Hepatocyte (in vitro differentiated cells): ENCODE measurements at regions not wholly inside any gene's neighbourhood (a gene's known extent, or its start where the extent isn't known, plus 50 kb on each side); places are given as distances from the start of the nearest gene placed in this dataset.

Experiments used
- DNase-seq: peaks from one replicate; pipeline ENCODE4 v3.0.0-alpha.2; 2016; ENCODE audit warnings: low spot score
- H2AFZ ChIP-seq: fragments of 200-600 bp; sonication (generic); 2 replicates; pipeline ENCODE4 v1.6.0; 2016; ENCODE audit warnings: antibody characterized with exemption, mild to moderate bottlenecking
- H3K27ac ChIP-seq: fragments of 200-600 bp; sonication (generic); 2 replicates; pipeline ENCODE4 v1.5.1; 2016; ENCODE audit warnings: mild to moderate bottlenecking
- H3K27me3 ChIP-seq: fragments of 200-600 bp; sonication (generic); 2 replicates; pipeline ENCODE4 v1.6.1; 2016
- H3K36me3 ChIP-seq: fragments of 200-600 bp; sonication (generic); replicated peaks from 2 replicates; pipeline ENCODE4 v1.5.1; 2016; ENCODE audit warnings: low read depth; ENCODE audit not compliant: insufficient read depth
- H3K4me1 ChIP-seq: fragments of 200-600 bp; sonication (generic); 2 replicates; pipeline ENCODE4 v1.5.1; 2016; ENCODE audit warnings: mild to moderate bottlenecking, moderate library complexity; ENCODE audit not compliant: insufficient read depth
- H3K4me2 ChIP-seq: fragments of 200-600 bp; sonication (generic); 2 replicates; pipeline ENCODE4 v1.6.0; 2016
- H3K4me3 ChIP-seq: fragments of 200-600 bp; sonication (generic); 2 replicates; pipeline ENCODE4 v1.5.1; 2016; ENCODE audit warnings: mild to moderate bottlenecking
- H3K79me2 ChIP-seq: fragments of 200-600 bp; sonication (generic); 2 replicates; pipeline ENCODE4 v1.6.0; 2017; ENCODE audit warnings: mild to moderate bottlenecking
- H3K9me2 ChIP-seq: fragments of 200-600 bp; sonication (generic); replicated peaks from 2 replicates; pipeline ENCODE4 v1.6.0; 2017; ENCODE audit warnings: mild to moderate bottlenecking; ENCODE audit not compliant: insufficient read depth
- H3K9me3 ChIP-seq: fragments of 200-600 bp; sonication (generic); 2 replicates; pipeline ENCODE4 v1.5.1; 2016; ENCODE audit warnings: low read depth, mild to moderate bottlenecking
- H4K20me1 ChIP-seq: fragments of 200-600 bp; sonication (generic); 2 replicates; pipeline ENCODE4 v1.6.0; 2016; ENCODE audit warnings: mild to moderate bottlenecking; ENCODE audit not compliant: insufficient read depth, poor library complexity, severe bottlenecking
- EZH2 ChIP-seq: fragments of 200-600 bp; sonication (generic); IDR thresholded peaks from 2 replicates; pipeline ENCODE4 v1.6.1; 2016; ENCODE audit warnings: antibody characterized with exemption, mild to moderate bottlenecking, borderline replicate concordance
- EZH2phosphoT487 ChIP-seq: fragments of 200-600 bp; sonication (generic); IDR thresholded peaks from one replicate; pipeline ENCODE4 v1.6.1; 2018; ENCODE audit warnings: antibody characterized with exemption, mild to moderate bottlenecking, low read depth, moderate library complexity; ENCODE audit not compliant: unreplicated experiment, severe bottlenecking
- WGBS: methylation state at CpG from one replicate; pipeline ENCODE4 v1.1.6; 2016; ENCODE audit warnings: low lambda C conversion rate; ENCODE audit errors: missing lambda C conversion rate; 5-methylcytosine and 5-hydroxymethylcytosine counted together
- TF ChIP-seq, protein P1 (sequence below): fragments of 200-600 bp; sonication (generic); IDR thresholded peaks from 2 replicates; pipeline ENCODE4 v1.5.1; 2016; ENCODE audit warnings: antibody characterized with exemption, mild to moderate bottlenecking; ENCODE audit not compliant: poor library complexity

DNA sequence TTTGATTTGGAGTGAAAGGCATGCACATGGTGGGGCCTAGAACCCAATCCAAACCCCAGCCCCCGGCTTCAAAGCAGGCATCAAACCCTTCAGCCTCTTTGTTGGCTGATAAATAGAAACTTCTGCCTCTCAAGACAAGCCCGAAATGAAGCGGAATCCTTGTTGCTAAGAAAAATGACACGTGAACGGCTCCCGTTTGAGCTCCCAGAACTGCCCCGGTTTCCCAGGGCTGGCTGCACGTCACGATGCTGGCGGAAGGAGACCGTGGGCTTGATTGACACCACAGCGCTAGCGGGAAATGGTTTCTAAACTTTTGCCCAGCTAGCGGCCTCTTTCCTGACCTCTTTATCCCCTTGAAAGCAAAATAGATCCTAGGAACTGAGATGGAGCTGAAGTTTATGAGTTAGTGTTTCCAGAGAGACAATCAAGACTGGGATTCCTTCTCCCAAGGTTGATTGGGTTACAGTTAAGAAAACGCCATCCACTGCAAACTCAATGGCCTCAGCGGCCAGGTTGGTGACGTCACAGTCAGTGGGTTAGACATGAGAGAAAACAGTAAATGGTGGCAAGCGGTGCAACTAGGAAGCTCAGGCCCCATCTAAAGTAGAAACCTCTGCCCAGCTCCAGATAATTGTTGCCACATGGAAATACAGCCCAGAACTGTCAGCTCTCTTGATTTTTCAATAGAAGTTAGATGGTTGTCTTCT lies 117.0 kb downstream of the ANKRD60 start:
- H2AFZ ChIP-seq = no peak overlapping the region
- H3K4me3 ChIP-seq = no peak overlapping the region
- H3K36me3 ChIP-seq = no peaks in the 10 kb centered on the region
- no peaks in the 10 kb centered on the region for H3K9me2 ChIP-seq
- no peaks in the 10 kb centered on the region for H3K4me1 ChIP-seq
- H3K27ac ChIP-seq = no peak overlapping the region
- no peak for DNase-seq
- TF ChIP-seq, protein P1, sequence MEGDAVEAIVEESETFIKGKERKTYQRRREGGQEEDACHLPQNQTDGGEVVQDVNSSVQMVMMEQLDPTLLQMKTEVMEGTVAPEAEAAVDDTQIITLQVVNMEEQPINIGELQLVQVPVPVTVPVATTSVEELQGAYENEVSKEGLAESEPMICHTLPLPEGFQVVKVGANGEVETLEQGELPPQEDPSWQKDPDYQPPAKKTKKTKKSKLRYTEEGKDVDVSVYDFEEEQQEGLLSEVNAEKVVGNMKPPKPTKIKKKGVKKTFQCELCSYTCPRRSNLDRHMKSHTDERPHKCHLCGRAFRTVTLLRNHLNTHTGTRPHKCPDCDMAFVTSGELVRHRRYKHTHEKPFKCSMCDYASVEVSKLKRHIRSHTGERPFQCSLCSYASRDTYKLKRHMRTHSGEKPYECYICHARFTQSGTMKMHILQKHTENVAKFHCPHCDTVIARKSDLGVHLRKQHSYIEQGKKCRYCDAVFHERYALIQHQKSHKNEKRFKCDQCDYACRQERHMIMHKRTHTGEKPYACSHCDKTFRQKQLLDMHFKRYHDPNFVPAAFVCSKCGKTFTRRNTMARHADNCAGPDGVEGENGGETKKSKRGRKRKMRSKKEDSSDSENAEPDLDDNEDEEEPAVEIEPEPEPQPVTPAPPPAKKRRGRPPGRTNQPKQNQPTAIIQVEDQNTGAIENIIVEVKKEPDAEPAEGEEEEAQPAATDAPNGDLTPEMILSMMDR = no peak
- no peak for TF ChIP-seq EZH2
- no peak for TF ChIP-seq EZH2phosphoT487
- H3K4me2 ChIP-seq = no peak overlapping the region
- 93% methylated on average over 18 of the region's 18 CpGs for WGBS
- H4K20me1 ChIP-seq = no peaks in the 10 kb centered on the region
- no peaks in the 10 kb centered on the region for H3K79me2 ChIP-seq
- H3K9me3 ChIP-seq = no peaks in the 10 kb centered on the region
- no peaks in the 10 kb centered on the region for H3K27me3 ChIP-seq

- Histone ChIP-seq H3K27ac (no peak overlapping the region), H3K27me3 (no peaks in the 10 kb centered on the region), H3K79me2 (no peaks in the 10 kb centered on the region), H3K4me3 (no peak overlapping the region), H3K9me2 (no peaks in the 10 kb centered on the region), H3K4me2 (no peak overlapping the region), H4K20me1 (no peaks in the 10 kb centered on the region), H3K36me3 (no peaks in the 10 kb centered on the region), H2AFZ (no peak overlapping the region), H3K9me3 (no peaks in the 10 kb centered on the region), H3K4me1 (no peaks in the 10 kb centered on the region)
- no peak for TF ChIP-seq EZH2phosphoT487
- no peak for TF ChIP-seq EZH2
- TF ChIP-seq, protein P1 = no peak
- WGBS = 95% methylated on average over 3 of the region's 3 CpGs
- DNase-seq = no peak
These were observed 118.4 kb downstream of the ANKRD60 start for GRCh38 chr20:58109918-58110635.

DNA sequence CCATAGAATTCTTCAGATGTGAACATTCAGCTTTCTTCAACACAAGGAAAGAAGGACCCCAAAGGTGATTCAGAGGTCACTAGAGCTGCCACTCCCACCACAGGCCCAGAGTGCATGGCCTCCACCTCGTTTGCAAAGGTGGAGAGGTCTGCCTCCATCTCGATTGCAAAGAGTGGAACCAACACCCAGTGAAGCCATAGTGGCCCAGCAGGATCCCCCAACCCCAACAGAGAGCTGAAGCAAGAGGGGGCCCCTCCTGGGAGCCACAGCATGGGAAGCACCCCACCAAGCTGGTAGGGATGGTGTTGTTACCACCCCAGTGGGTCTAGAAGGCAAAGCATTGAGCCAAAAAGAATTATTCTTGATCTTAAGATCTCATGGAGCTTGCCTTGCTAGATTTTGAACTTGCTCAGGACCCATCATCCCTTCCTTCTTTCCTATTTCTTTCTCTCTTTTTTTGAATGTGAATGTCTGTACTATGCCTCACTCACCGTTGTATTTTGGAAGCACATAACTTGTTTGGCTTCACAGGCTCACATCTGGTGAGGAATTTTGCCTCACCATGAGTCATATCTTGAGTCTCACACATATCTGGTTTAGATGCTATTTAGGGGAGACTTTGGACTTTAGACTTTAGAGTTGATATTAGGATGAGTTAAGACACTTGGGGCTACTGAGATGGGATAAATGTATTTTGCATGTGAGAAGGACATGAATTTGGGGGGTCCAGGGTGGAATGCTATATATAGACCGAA lies 119.2 kb downstream of the ANKRD60 start:
- Histone ChIP-seq H3K79me2 (no peaks in the 10 kb centered on the region), H3K9me2 (no peaks in the 10 kb centered on the region), H3K27me3 (no peaks in the 10 kb centered on the region), H2AFZ (no peak overlapping the region), H3K36me3 (no peaks in the 10 kb centered on the region), H3K4me1 (no peaks in the 10 kb centered on the region), H3K4me2 (no peak overlapping the region), H3K4me3 (no peak overlapping the region), H3K9me3 (no peaks in the 10 kb centered on the region), H4K20me1 (no peaks in the 10 kb centered on the region), H3K27ac (no peak overlapping the region)
- no peak for DNase-seq
- WGBS = 81% methylated on average over 4 of the region's 4 CpGs
- no peak for TF ChIP-seq EZH2
- TF ChIP-seq, protein P1 = no peak
